ENCODE measurements at regions not wholly inside any gene's neighbourhood (a gene's known extent, or its start where the extent isn't known, plus 50 kb on each side); places are given as distances from the start of the nearest gene placed in this dataset.

- peak in 7 of 11 experiments; percentile 6 to 45 (median 25) for TF ChIP-seq CTCF (IDR thresholded peaks at IDR 0.05 in 8 of 11, conservative IDR thresholded peaks at IDR 0.05 in 3 of 11)
- no peak for TF ChIP-seq POLR2A (IDR thresholded peaks at IDR 0.05)
Measured at GRCh38 chr17:20944014-20944865, 98.6 kb downstream of the USP22 start.

All from spleen (tissue), 7 donors.